OCI-LY1 (cell line): ENCODE measurements at regions not wholly inside any gene's neighbourhood (a gene's known extent, or its start where the extent isn't known, plus 50 kb on each side); places are given as distances from the start of the nearest gene placed in this dataset.

Experiments used
- CTCF ChIP-seq: fragments of 200-600 bp; sonication (generic), shearing (Covaris generic); IDR thresholded peaks from 2 replicates; pipeline ENCODE4 v1.5.1; 2017; ENCODE audit warnings: mild to moderate bottlenecking, antibody characterized with exemption, low read length, moderate library complexity, mixed read lengths
- EZH2 ChIP-seq: fragments of 200-600 bp; sonication (generic), shearing (Covaris generic); IDR thresholded peaks from 2 replicates; pipeline ENCODE4 v1.8.0; 2017; ENCODE audit warnings: borderline replicate concordance, mixed run types, mild to moderate bottlenecking, antibody characterized with exemption, low read length, moderate library complexity, mixed read lengths

GRCh38 chr2:65504814-65505697, 72.7 kb upstream of the SPRED2 start:
- TF ChIP-seq CTCF (no peak), EZH2 (no peak)
